Fibroblast of lung (primary cell): ENCODE measurements at regions not wholly inside any gene's neighbourhood (a gene's known extent, or its start where the extent isn't known, plus 50 kb on each side); places are given as distances from the start of the nearest gene placed in this dataset.

ENCODE experiments used
- DNase-seq, 2 donors: peaks; one replicate each; pipeline versions ENCODE4 v3.0.0 to v3.0.0-alpha.2; 2010; ENCODE audit warnings: low read depth in 2 of 2
- H2AFZ ChIP-seq: 2 replicates; pipeline ENCODE4 v1.5.1; 2012; ENCODE audit warnings: low read length, control low read depth, inconsistent platforms
- H3K27ac ChIP-seq: 2 replicates; pipeline ENCODE4 v1.5.1; 2011; ENCODE audit warnings: low read length, control low read depth; ENCODE audit not compliant: insufficient read depth
- H3K27me3 ChIP-seq: 2 replicates; pipeline ENCODE4 v1.5.1; 2011; ENCODE audit warnings: mild to moderate bottlenecking, low read length; ENCODE audit not compliant: control insufficient read depth, insufficient read depth
- H3K36me3 ChIP-seq: 2 replicates; pipeline ENCODE4 v1.5.1; 2011; ENCODE audit warnings: low read length; ENCODE audit not compliant: control insufficient read depth, insufficient read depth
- H3K4me1 ChIP-seq: 2 replicates; pipeline ENCODE4 v1.5.1; 2011; ENCODE audit warnings: low read length; ENCODE audit not compliant: control insufficient read depth, insufficient read depth; ENCODE audit errors: extremely low read depth
- H3K4me2 ChIP-seq: 2 replicates; pipeline ENCODE4 v1.5.1; 2011; ENCODE audit warnings: low read length, control low read depth; ENCODE audit not compliant: insufficient read depth; ENCODE audit errors: extremely low read depth
- H3K4me3 ChIP-seq, 4 experiments: fragments of 200-600 bp in 1 of 4; sonication (generic) in 1 of 4; replicated peaks in 1 of 4; 2 replicates each; pipeline ENCODE4 v1.5.1; 2011 to 2016; ENCODE audit warnings: low read length in 4 of 4, low read depth in 3 of 4, mild to moderate bottlenecking in 3 of 4, control low read depth in 2 of 4, inconsistent platforms in 1 of 4, mixed read lengths in 1 of 4; ENCODE audit not compliant: insufficient read depth in 1 of 4; ENCODE audit errors: control extremely low read depth in 1 of 4
- H3K79me2 ChIP-seq: 2 replicates; pipeline ENCODE4 v1.5.1; 2012; ENCODE audit warnings: mild to moderate bottlenecking, low read length, inconsistent platforms; ENCODE audit not compliant: control insufficient read depth, insufficient read depth
- H3K9ac ChIP-seq: 2 replicates; pipeline ENCODE4 v1.5.1; 2011; ENCODE audit warnings: mild to moderate bottlenecking, low read length, control low read depth; ENCODE audit not compliant: insufficient read depth
- H3K9me3 ChIP-seq: 2 replicates; pipeline ENCODE4 v1.5.1; 2012; ENCODE audit warnings: low read depth, low read length; ENCODE audit not compliant: control insufficient read depth, insufficient read depth
- H4K20me1 ChIP-seq: 2 replicates; pipeline ENCODE4 v1.5.1; 2011; ENCODE audit warnings: low read length; ENCODE audit not compliant: control insufficient read depth, insufficient read depth; ENCODE audit errors: extremely low read depth
- EZH2 ChIP-seq: IDR thresholded peaks from 2 replicates; pipeline ENCODE4 v1.5.1; 2012; ENCODE audit warnings: low read length, control low read depth, mild to moderate bottlenecking; ENCODE audit errors: missing control alignments
- TF ChIP-seq, protein P1 (sequence below), 2 donors: IDR thresholded peaks in 1 of 2; conservative IDR thresholded peaks in 1 of 2; 1 replicate in 1 of 2; 2 replicates in 1 of 2; pipeline ENCODE4 v1.5.1; 2011 to 2012; ENCODE audit warnings: low read length in 2 of 2, control low read depth in 1 of 2, inconsistent platforms in 1 of 2, low read depth in 1 of 2, mild to moderate bottlenecking in 1 of 2

DNA sequence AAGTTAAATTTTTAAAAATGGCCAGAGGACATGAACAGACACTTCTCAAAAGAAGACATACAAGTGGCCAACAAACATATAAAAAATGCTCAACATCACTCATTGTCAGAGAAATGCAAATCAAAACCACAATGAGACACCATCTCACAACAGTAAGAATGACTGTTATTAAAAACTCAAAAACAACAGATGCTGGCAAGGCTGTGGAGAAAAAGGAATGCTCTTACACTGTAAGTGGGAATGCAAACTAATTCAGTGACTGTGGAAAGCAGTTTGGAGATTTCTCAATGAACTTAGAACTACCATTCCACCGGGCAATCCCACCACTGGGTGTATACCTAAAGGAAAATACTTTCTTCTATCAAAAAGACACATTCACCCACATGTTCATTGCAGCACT is 168.5 kb upstream of the PIK3R1 start:
- peak; percentile 47 to 92 for DNase-seq
- Histone ChIP-seq H3K4me3 (no peak overlapping the region), H2AFZ (no peak overlapping the region), H3K4me1 (peaks cover 7% of the 10 kb centered on the region), H4K20me1 (no peaks in the 10 kb centered on the region), H3K9ac (no peak overlapping the region), H3K79me2 (no peaks in the 10 kb centered on the region), H3K36me3 (no peaks in the 10 kb centered on the region), H3K27me3 (no peaks in the 10 kb centered on the region), H3K4me2 (no peak overlapping the region), H3K27ac (peak overlapping the region; percentile 56), H3K9me3 (no peaks in the 10 kb centered on the region)
- TF ChIP-seq, protein P1, sequence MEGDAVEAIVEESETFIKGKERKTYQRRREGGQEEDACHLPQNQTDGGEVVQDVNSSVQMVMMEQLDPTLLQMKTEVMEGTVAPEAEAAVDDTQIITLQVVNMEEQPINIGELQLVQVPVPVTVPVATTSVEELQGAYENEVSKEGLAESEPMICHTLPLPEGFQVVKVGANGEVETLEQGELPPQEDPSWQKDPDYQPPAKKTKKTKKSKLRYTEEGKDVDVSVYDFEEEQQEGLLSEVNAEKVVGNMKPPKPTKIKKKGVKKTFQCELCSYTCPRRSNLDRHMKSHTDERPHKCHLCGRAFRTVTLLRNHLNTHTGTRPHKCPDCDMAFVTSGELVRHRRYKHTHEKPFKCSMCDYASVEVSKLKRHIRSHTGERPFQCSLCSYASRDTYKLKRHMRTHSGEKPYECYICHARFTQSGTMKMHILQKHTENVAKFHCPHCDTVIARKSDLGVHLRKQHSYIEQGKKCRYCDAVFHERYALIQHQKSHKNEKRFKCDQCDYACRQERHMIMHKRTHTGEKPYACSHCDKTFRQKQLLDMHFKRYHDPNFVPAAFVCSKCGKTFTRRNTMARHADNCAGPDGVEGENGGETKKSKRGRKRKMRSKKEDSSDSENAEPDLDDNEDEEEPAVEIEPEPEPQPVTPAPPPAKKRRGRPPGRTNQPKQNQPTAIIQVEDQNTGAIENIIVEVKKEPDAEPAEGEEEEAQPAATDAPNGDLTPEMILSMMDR (conservative IDR thresholded peaks at IDR 0.05 in 1 of 2, IDR thresholded peaks at IDR 0.05 in 1 of 2; ENCODE audit: low read depth in 1 of 2, low read length in 2 of 2), result no peak
- TF ChIP-seq EZH2, result no peak

- Histone ChIP-seq H3K4me3 (no peak overlapping the region), H3K9ac (no peak overlapping the region), H3K9me3 (no peaks in the 10 kb centered on the region), H3K27ac (peak overlapping the region; percentile 56), H3K4me1 (peaks cover 7% of the 10 kb centered on the region), H3K79me2 (no peaks in the 10 kb centered on the region), H3K27me3 (no peaks in the 10 kb centered on the region), H3K4me2 (peak overlapping the region; percentile 29), H2AFZ (no peak overlapping the region), H4K20me1 (no peaks in the 10 kb centered on the region), H3K36me3 (no peaks in the 10 kb centered on the region)
- DNase-seq, result peak; percentile 98 to 99
- no peak for TF ChIP-seq EZH2
- TF ChIP-seq, protein P1 (conservative IDR thresholded peaks at IDR 0.05 in 1 of 2, IDR thresholded peaks at IDR 0.05 in 1 of 2; ENCODE audit: low read depth in 1 of 2, low read length in 2 of 2), result no peak
Observed at GRCh38 chr5:68046445-68046844, 169.1 kb upstream of the PIK3R1 start.

GRCh38 chr5:68041293-68041692 is 174.3 kb upstream of the PIK3R1 start:
- DNase-seq, result no peak
- no peak overlapping the region for H3K9ac ChIP-seq
- H3K27ac ChIP-seq, result no peak overlapping the region

More at GRCh38 chr5:68041293-68041692, 174.3 kb upstream of the PIK3R1 start:
- H3K4me3 ChIP-seq, result no peak overlapping the region
- H3K4me1 ChIP-seq, result peaks cover 7% of the 10 kb centered on the region
- no peaks in the 10 kb centered on the region for H3K36me3 ChIP-seq
- no peaks in the 10 kb centered on the region for H4K20me1 ChIP-seq
- no peaks in the 10 kb centered on the region for H3K27me3 ChIP-seq
- no peak overlapping the region for H2AFZ ChIP-seq
- H3K4me2 ChIP-seq, result no peak overlapping the region
- H3K9me3 ChIP-seq, result no peaks in the 10 kb centered on the region
- TF ChIP-seq, protein P1 (conservative IDR thresholded peaks at IDR 0.05 in 1 of 2, IDR thresholded peaks at IDR 0.05 in 1 of 2; ENCODE audit: low read depth in 1 of 2, low read length in 2 of 2), result no peak
- TF ChIP-seq EZH2, result no peak
- H3K79me2 ChIP-seq, result no peaks in the 10 kb centered on the region
